KMS-11 (cell line): ENCODE measurements at regions not wholly inside any gene's neighbourhood (a gene's known extent, or its start where the extent isn't known, plus 50 kb on each side); places are given as distances from the start of the nearest gene placed in this dataset.

Source experiments
- H2AFZ ChIP-seq: fragments of 200-600 bp; sonication (generic); 2 replicates; pipeline ENCODE4 v1.6.1; 2016; ENCODE audit warnings: antibody characterized with exemption, mixed run types, low read depth
- H3K27ac ChIP-seq: fragments of 200-600 bp; sonication (generic); 2 replicates; pipeline ENCODE4 v1.6.1; 2016; ENCODE audit warnings: mild to moderate bottlenecking, mixed run types
- H3K27me3 ChIP-seq: fragments of 200-600 bp; sonication (generic); 2 replicates; pipeline ENCODE4 v1.6.1; 2017; ENCODE audit warnings: mild to moderate bottlenecking, low read depth, mixed run types, moderate library complexity; ENCODE audit not compliant: insufficient read depth
- H3K36me3 ChIP-seq: fragments of 200-600 bp; sonication (generic); 2 replicates; pipeline ENCODE4 v1.6.1; 2017; ENCODE audit warnings: mild to moderate bottlenecking, mixed run types; ENCODE audit not compliant: insufficient read depth
- H3K4me1 ChIP-seq: fragments of 200-600 bp; sonication (generic); 2 replicates; pipeline ENCODE4 v1.6.1; 2016; ENCODE audit warnings: mild to moderate bottlenecking, low read depth, mixed run types; ENCODE audit not compliant: poor library complexity, severe bottlenecking
- H3K4me2 ChIP-seq: fragments of 200-600 bp; sonication (generic); 2 replicates; pipeline ENCODE4 v1.7.0; 2016; ENCODE audit warnings: mild to moderate bottlenecking, mixed run types
- H3K4me3 ChIP-seq: fragments of 200-600 bp; sonication (generic); IDR thresholded peaks from 2 replicates; pipeline ENCODE4 v1.6.1; 2017; ENCODE audit warnings: low read depth, low read length, mixed read lengths; ENCODE audit not compliant: insufficient read depth
- H3K79me2 ChIP-seq: fragments of 200-600 bp; sonication (generic); 2 replicates; pipeline ENCODE4 v1.6.1; 2016; ENCODE audit warnings: low read depth, mixed run types; ENCODE audit not compliant: insufficient read depth
- H3K9ac ChIP-seq: fragments of 200-600 bp; sonication (generic); 2 replicates; pipeline ENCODE4 v1.6.1; 2016; ENCODE audit warnings: mild to moderate bottlenecking, mixed run types
- H4K20me1 ChIP-seq: fragments of 200-600 bp; sonication (generic); 2 replicates; pipeline ENCODE4 v1.6.1; 2016; ENCODE audit warnings: mild to moderate bottlenecking, mixed run types; ENCODE audit not compliant: insufficient read depth
- TF ChIP-seq, protein P1 (sequence below): fragments of 200-600 bp; sonication (generic); conservative IDR thresholded peaks from 2 replicates; pipeline ENCODE4 v1.6.1; 2017; ENCODE audit warnings: low read depth, mild to moderate bottlenecking, antibody characterized with exemption, low read length, moderate library complexity, mixed read lengths

DNA sequence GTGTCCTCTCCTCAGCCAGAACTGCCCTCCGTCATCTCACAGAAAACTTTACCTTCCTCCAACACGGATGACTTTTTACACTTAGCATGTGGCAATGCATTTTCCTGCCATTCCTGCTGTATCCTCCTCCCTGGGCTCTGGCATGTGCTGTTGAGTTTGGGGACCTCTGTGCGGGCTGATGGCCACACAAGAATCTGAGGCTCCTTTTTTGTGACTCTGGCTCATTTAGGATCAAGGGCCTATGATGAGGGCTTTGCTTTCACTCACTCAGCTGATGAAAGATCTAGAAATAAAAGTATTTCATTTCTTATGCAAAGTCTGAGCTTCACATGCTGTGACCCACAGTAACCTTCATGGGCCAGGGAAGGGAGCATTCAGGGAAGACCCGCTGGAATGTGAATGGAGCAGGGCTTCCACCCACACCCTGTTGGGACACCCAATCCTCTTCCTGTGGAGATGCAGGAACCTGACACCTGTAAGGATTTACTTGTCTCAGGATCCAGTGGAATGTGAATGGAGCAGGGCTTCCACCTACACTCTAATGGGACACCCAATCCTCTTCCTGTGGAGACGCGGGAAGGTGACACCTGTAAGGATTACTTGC lies 500.3 kb upstream of the MKI67 start:
- no peak overlapping the region for H3K4me3 ChIP-seq
- H3K27ac ChIP-seq: no peak overlapping the region
- no peaks in the 10 kb centered on the region for H3K27me3 ChIP-seq
- H3K9ac ChIP-seq: no peak overlapping the region
- H3K36me3 ChIP-seq: no peaks in the 10 kb centered on the region
- no peaks in the 10 kb centered on the region for H3K4me1 ChIP-seq
- H2AFZ ChIP-seq: no peak overlapping the region
- no peaks in the 10 kb centered on the region for H4K20me1 ChIP-seq
- no peaks in the 10 kb centered on the region for H3K79me2 ChIP-seq
- TF ChIP-seq, protein P1, sequence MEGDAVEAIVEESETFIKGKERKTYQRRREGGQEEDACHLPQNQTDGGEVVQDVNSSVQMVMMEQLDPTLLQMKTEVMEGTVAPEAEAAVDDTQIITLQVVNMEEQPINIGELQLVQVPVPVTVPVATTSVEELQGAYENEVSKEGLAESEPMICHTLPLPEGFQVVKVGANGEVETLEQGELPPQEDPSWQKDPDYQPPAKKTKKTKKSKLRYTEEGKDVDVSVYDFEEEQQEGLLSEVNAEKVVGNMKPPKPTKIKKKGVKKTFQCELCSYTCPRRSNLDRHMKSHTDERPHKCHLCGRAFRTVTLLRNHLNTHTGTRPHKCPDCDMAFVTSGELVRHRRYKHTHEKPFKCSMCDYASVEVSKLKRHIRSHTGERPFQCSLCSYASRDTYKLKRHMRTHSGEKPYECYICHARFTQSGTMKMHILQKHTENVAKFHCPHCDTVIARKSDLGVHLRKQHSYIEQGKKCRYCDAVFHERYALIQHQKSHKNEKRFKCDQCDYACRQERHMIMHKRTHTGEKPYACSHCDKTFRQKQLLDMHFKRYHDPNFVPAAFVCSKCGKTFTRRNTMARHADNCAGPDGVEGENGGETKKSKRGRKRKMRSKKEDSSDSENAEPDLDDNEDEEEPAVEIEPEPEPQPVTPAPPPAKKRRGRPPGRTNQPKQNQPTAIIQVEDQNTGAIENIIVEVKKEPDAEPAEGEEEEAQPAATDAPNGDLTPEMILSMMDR: no peak
- no peak overlapping the region for H3K4me2 ChIP-seq

DNA sequence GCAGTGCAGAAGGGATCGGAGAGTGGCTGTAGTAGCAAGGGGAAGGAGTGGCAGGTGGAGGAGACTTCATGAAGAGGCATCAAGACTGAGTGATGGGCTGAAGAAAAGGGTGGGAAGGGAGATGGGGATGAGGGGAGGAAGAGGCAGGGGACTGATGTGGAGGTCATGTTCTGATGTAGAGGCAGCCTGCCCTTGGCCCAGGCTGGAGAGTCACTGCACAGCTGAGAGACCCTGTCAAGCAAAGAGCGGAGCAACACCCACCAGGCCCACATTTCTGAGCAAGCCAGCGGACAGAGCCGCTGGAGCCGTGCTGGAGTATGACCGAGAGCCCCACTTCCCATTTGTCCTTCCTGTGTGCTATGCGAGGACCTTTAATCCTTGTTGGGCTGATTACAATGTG lies 501.6 kb upstream of the MKI67 start:
- H3K36me3 ChIP-seq: no peaks in the 10 kb centered on the region
- H3K27me3 ChIP-seq: no peaks in the 10 kb centered on the region
- no peak overlapping the region for H3K4me3 ChIP-seq
- H4K20me1 ChIP-seq: no peaks in the 10 kb centered on the region
- H3K4me1 ChIP-seq: no peaks in the 10 kb centered on the region
- H3K79me2 ChIP-seq: no peaks in the 10 kb centered on the region
- H3K4me2 ChIP-seq: no peak overlapping the region
- no peak overlapping the region for H3K9ac ChIP-seq
- no peak overlapping the region for H3K27ac ChIP-seq
- TF ChIP-seq, protein P1: no peak
- no peak overlapping the region for H2AFZ ChIP-seq

DNA sequence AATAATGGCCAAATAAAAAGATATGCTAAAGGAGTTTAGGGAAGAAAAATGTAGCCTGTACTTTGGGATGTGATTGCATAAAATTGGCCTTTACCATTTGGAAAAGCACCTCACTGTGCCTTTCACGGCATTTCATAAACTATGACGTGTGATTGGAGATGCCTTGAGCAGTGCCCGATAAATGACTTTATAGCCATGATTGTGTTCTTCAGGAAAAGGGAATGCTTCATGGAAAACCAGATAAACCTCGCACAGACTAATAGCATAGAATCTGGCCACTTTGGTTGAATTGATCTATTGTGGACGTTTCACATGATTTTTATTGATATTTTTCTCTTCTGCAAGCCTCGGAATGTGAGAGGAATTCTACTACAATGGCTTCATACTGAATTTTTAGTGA lies 502.0 kb upstream of the MKI67 start:
- Histone ChIP-seq H3K4me2 (no peak overlapping the region), H2AFZ (no peak overlapping the region), H3K4me3 (no peak overlapping the region), H3K36me3 (no peaks in the 10 kb centered on the region), H3K79me2 (no peaks in the 10 kb centered on the region), H3K9ac (no peak overlapping the region), H3K27me3 (no peaks in the 10 kb centered on the region), H3K4me1 (no peaks in the 10 kb centered on the region), H3K27ac (no peak overlapping the region), H4K20me1 (no peaks in the 10 kb centered on the region)
- TF ChIP-seq, protein P1: no peak

DNA sequence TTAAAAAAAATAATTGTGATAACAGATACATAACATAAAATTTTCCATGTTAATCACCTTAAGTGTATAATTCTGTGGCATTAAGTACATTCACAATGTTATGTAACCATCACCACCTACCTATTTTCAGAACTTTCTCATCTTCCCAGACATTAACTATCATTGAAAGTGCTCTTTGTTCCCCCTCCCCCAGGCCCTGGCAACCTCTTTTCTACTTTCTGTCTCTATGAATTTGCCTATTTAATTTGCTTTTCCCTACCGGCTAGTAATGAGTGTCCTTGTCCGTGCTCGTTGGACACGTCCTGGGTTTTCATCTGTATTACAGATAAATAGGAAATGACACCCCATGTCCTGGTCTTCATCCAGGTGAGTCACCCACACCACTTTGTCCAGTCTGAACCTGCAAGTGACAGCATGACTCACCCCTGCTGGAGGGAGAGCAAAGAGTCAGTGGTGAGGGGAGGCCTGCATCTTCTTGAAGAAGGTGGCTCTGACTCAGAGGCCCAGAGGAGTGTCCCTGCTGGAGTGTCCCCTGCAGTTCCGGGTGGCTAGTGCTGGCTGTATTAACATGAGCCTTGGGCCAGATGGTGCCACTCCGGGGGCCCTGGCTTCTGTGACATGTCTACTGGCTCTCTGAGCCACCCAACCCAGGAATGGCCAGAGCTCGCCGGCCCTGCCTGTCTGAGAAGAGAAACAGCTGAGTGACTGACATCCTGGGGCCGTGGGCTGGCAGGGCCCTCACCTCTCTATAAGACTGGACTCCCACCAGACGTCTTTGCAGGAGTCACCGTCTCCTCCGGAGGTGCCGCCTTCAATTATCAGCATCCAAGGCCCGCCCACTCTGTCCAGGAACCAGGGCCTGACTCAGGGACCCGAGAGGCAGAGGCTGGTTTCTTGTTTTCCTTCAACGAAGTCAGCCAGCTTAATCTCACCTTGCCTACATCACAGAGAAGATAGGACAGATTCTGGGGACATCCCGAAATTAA lies 503.2 kb upstream of the MKI67 start:
- Histone ChIP-seq H3K79me2 (no peaks in the 10 kb centered on the region), H3K4me1 (no peaks in the 10 kb centered on the region), H3K9ac (no peak overlapping the region), H2AFZ (no peak overlapping the region), H3K4me3 (no peak overlapping the region), H3K36me3 (no peaks in the 10 kb centered on the region), H3K27me3 (no peaks in the 10 kb centered on the region), H4K20me1 (no peaks in the 10 kb centered on the region), H3K27ac (no peak overlapping the region), H3K4me2 (no peak overlapping the region)
- TF ChIP-seq, protein P1: no peak
